ENCODE measurements at regions not wholly inside any gene's neighbourhood (a gene's known extent, or its start where the extent isn't known, plus 50 kb on each side); places are given as distances from the start of the nearest gene placed in this dataset.

- H3K9me3 ChIP-seq (ENCODE audit: insufficient read depth, low read depth, low read length) = peaks cover 13% of the 10 kb centered on the region
- H3K4me1 ChIP-seq (ENCODE audit: insufficient read depth, low read length) = peaks cover 17% of the 10 kb centered on the region
- no peak overlapping the region for H3K9ac ChIP-seq (ENCODE audit: low read depth, low read length)
- H3K36me3 ChIP-seq (ENCODE audit: insufficient read depth, low read length) = no peaks in the 10 kb centered on the region
- H3K27ac ChIP-seq (ENCODE audit: low read depth, low read length) = no peak overlapping the region
- H3K4me3 ChIP-seq (ENCODE audit: low read length) = no peak overlapping the region
- no peaks in the 10 kb centered on the region for H3K27me3 ChIP-seq (ENCODE audit: insufficient read depth, low read length)
- 100% methylated on average over 2 of the region's 2 CpGs for WGBS
Observed at GRCh38 chr2:104068665-104069064, 785.2 kb upstream of the POU3F3 start.

- no peak overlapping the region for H3K9ac ChIP-seq (ENCODE audit: low read depth, low read length)
- no peak overlapping the region for H3K4me3 ChIP-seq (ENCODE audit: low read length)
- WGBS = 97% methylated on average over 4 of the region's 4 CpGs
- peaks cover 7% of the 10 kb centered on the region; the same call in 1 of the 2 replicates for H3K9me3 ChIP-seq (ENCODE audit: insufficient read depth, low read depth, low read length)
- no peaks in the 10 kb centered on the region for H3K27me3 ChIP-seq (ENCODE audit: insufficient read depth, low read length)
- H3K4me1 ChIP-seq (ENCODE audit: insufficient read depth, low read length) = peaks cover 5% of the 10 kb centered on the region; the same call in 1 of the 2 replicates
- H3K36me3 ChIP-seq (ENCODE audit: insufficient read depth, low read length) = no peaks in the 10 kb centered on the region
- H3K27ac ChIP-seq (ENCODE audit: low read depth, low read length) = no peak overlapping the region
Observed at GRCh38 chr2:104077573-104077972, 776.3 kb upstream of the POU3F3 start.

DNA sequence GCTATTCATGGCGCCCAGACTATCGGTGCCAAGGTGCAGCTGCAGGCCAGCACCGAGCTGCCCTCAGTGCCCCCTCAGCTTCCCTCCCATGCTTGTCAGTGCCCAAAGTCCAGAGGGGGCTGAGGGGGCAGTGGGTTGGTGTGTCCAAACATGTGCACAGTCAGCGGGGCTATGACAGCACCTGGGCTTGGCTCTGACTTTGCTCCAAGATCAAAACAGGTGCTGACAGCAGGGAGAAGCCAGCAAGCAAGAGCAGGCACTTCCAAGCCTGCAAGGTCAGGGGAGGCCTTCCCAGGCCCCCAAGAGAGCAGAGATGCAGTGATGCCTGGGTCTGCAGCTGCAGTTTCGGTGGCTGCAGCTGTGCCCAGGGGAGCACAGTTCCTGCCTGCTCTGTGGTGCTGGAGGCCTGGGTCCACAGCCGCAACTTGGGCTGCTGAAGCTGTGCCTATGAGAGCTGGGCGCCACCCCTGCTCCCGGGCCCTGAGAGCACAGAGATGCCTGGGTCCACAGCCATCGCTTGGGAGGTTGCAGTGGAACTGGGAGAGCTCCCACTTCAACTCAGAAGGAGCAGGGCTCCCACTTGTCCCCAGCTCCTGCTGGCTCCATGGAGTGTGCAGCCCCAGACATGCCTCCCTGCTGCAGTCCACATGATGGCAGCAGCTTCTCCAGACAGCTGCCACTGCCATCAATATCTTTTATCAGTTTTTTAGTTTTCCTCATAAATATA is 775.3 kb upstream of the POU3F3 start:
- Histone ChIP-seq H3K4me3 (ENCODE audit: low read length) (no peak overlapping the region), H3K4me1 (ENCODE audit: insufficient read depth, low read length) (0 out of 2 replicates have a peak, but pooled peaks cover 5% of the 10 kb centered on the region)

DNA sequence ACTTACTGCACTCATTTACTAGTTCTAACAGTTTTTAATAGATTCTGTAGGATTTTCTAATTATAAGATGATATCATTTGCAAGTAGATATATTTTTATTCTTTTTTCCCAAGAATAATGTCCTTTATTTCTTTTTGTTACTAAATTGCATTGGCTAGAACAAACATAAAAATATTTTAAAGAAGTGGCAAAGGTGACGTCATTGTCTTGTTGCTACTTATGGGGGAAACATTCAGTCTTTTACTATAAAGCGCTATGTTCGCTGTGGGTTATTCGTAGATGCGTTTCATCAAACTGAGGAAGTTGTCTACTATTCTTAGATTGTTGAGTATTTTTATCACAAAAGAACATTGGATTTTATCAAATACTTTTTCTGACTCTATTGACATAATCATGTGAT is 765.2 kb upstream of the POU3F3 start:
- 100% methylated on average over 4 of the region's 5 CpGs for WGBS
- Histone ChIP-seq H3K9me3 (ENCODE audit: insufficient read depth, low read depth, low read length) (no peaks in the 10 kb centered on the region), H3K4me1 (ENCODE audit: insufficient read depth, low read length) (peaks cover 6% of the 10 kb centered on the region; the same call in 1 of the 2 replicates), H3K9ac (ENCODE audit: low read depth, low read length) (no peak overlapping the region), H3K36me3 (ENCODE audit: insufficient read depth, low read length) (no peaks in the 10 kb centered on the region), H3K4me3 (ENCODE audit: low read length) (no peak overlapping the region), H3K27me3 (ENCODE audit: insufficient read depth, low read length) (no peaks in the 10 kb centered on the region), H3K27ac (ENCODE audit: low read depth, low read length) (no peak overlapping the region)

More for the DNA sequence above, 775.3 kb upstream of the POU3F3 start:
- WGBS = 92% methylated on average over 9 of the region's 9 CpGs
- H3K36me3 ChIP-seq (ENCODE audit: insufficient read depth, low read length) = no peaks in the 10 kb centered on the region
- no peak overlapping the region for H3K27ac ChIP-seq (ENCODE audit: low read depth, low read length)
- H3K9ac ChIP-seq (ENCODE audit: low read depth, low read length) = no peak overlapping the region
- H3K27me3 ChIP-seq (ENCODE audit: insufficient read depth, low read length) = no peaks in the 10 kb centered on the region
- H3K9me3 ChIP-seq (ENCODE audit: insufficient read depth, low read depth, low read length) = peaks cover 7% of the 10 kb centered on the region; the same call in 1 of the 2 replicates

- H3K9ac ChIP-seq (ENCODE audit: low read depth, low read length) = no peak overlapping the region
- WGBS = 91% methylated on average over 4 of the region's 6 CpGs
Observed at GRCh38 chr2:104090407-104090806, 763.5 kb upstream of the POU3F3 start.

GRCh38 chr2:104091894-104092293 is 762.0 kb upstream of the POU3F3 start:
- Histone ChIP-seq H3K4me3 (ENCODE audit: low read length) (no peak overlapping the region), H3K9ac (ENCODE audit: low read depth, low read length) (no peak overlapping the region), H3K4me1 (ENCODE audit: insufficient read depth, low read length) (peaks cover 6% of the 10 kb centered on the region; the same call in 1 of the 2 replicates), H3K9me3 (ENCODE audit: insufficient read depth, low read depth, low read length) (peaks cover 4% of the 10 kb centered on the region; the same call in 1 of the 2 replicates), H3K27ac (ENCODE audit: low read depth, low read length) (no peak overlapping the region), H3K27me3 (ENCODE audit: insufficient read depth, low read length) (no peaks in the 10 kb centered on the region), H3K36me3 (ENCODE audit: insufficient read depth, low read length) (no peaks in the 10 kb centered on the region)

More at GRCh38 chr2:104090407-104090806, 763.5 kb upstream of the POU3F3 start:
- no peaks in the 10 kb centered on the region for H3K36me3 ChIP-seq (ENCODE audit: insufficient read depth, low read length)
- H3K4me3 ChIP-seq (ENCODE audit: low read length) = no peak overlapping the region
- H3K4me1 ChIP-seq (ENCODE audit: insufficient read depth, low read length) = peaks cover 6% of the 10 kb centered on the region; the same call in 1 of the 2 replicates
- peaks cover 4% of the 10 kb centered on the region; the same call in 1 of the 2 replicates for H3K9me3 ChIP-seq (ENCODE audit: insufficient read depth, low read depth, low read length)
- H3K27ac ChIP-seq (ENCODE audit: low read depth, low read length) = no peak overlapping the region
- H3K27me3 ChIP-seq (ENCODE audit: insufficient read depth, low read length) = no peaks in the 10 kb centered on the region

DNA sequence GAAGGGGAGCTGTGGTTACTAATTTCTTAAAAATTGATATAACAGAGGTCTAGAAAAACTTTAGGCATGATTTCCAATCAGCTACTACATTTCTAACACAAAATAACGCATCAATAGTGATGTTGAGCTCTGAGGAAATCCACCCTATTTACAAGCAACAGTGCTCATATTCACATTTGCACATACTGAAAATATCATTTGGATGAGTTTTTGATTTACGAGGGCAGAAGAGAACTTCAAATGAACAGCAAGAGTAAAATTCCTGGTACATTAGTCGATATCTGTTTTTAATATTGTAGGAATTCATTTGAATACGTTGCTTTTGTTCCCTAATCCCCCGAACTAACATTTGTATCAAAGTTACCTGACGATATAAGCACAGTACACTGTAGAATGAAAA is 761.0 kb upstream of the POU3F3 start:
- WGBS = 98% methylated on average over 6 of the region's 6 CpGs
- Histone ChIP-seq H3K4me3 (ENCODE audit: low read length) (no peak overlapping the region), H3K4me1 (ENCODE audit: insufficient read depth, low read length) (peaks cover 6% of the 10 kb centered on the region; the same call in 1 of the 2 replicates), H3K36me3 (ENCODE audit: insufficient read depth, low read length) (no peaks in the 10 kb centered on the region), H3K27me3 (ENCODE audit: insufficient read depth, low read length) (no peaks in the 10 kb centered on the region), H3K9me3 (ENCODE audit: insufficient read depth, low read depth, low read length) (peaks cover 4% of the 10 kb centered on the region; the same call in 1 of the 2 replicates), H3K9ac (ENCODE audit: low read depth, low read length) (no peak overlapping the region), H3K27ac (ENCODE audit: low read depth, low read length) (no peak overlapping the region)

- Histone ChIP-seq H3K36me3 (ENCODE audit: insufficient read depth, low read length) (no peaks in the 10 kb centered on the region), H3K4me3 (ENCODE audit: low read length) (no peak overlapping the region), H3K9me3 (ENCODE audit: insufficient read depth, low read depth, low read length) (no peaks in the 10 kb centered on the region), H3K27me3 (ENCODE audit: insufficient read depth, low read length) (no peaks in the 10 kb centered on the region), H3K9ac (ENCODE audit: low read depth, low read length) (no peak overlapping the region), H3K27ac (ENCODE audit: low read depth, low read length) (no peak overlapping the region), H3K4me1 (ENCODE audit: insufficient read depth, low read length) (no peaks in the 10 kb centered on the region)
- 78% methylated on average over 2 of the region's 3 CpGs for WGBS
Observed at GRCh38 chr2:104102615-104103014, 751.3 kb upstream of the POU3F3 start.

DNA sequence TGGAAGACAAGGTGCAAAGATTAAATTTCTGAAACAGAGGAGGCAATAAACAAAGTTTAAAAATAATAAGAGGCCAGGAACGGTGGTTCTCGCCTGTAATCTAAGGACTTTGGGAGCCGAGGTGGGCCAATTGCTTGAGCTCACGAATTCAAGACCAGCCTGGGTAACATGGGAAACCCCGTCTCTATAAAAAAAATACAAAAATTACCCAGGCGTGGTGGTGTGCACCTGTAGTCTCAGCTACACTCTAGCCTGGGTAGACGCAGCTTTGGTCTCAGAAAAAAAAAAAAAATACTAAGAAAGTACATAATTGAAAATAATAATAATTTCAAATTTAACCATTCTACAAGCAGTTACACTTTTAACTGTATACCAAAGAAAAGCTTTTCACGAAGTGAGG is 744.6 kb upstream of the POU3F3 start:
- WGBS = 97% methylated on average over 6 of the region's 8 CpGs
- Histone ChIP-seq H3K36me3 (ENCODE audit: insufficient read depth, low read length) (no peaks in the 10 kb centered on the region), H3K4me1 (ENCODE audit: insufficient read depth, low read length) (no peaks in the 10 kb centered on the region), H3K9ac (ENCODE audit: low read depth, low read length) (no peak overlapping the region), H3K9me3 (ENCODE audit: insufficient read depth, low read depth, low read length) (no peaks in the 10 kb centered on the region), H3K27ac (ENCODE audit: low read depth, low read length) (no peak overlapping the region), H3K27me3 (ENCODE audit: insufficient read depth, low read length) (no peaks in the 10 kb centered on the region), H3K4me3 (ENCODE audit: low read length) (no peak overlapping the region)

GRCh38 chr2:104118889-104119288 is 735.0 kb upstream of the POU3F3 start:
- H3K4me1 ChIP-seq (ENCODE audit: insufficient read depth, low read length) = no peaks in the 10 kb centered on the region; the same call in 1 of the 2 replicates
- no peak overlapping the region for H3K4me3 ChIP-seq (ENCODE audit: low read length)
- H3K9ac ChIP-seq (ENCODE audit: low read depth, low read length) = no peak overlapping the region
- H3K9me3 ChIP-seq (ENCODE audit: insufficient read depth, low read depth, low read length) = no peaks in the 10 kb centered on the region
- WGBS = 74% methylated on average over 2 of the region's 2 CpGs
- H3K36me3 ChIP-seq (ENCODE audit: insufficient read depth, low read length) = no peaks in the 10 kb centered on the region
- no peaks in the 10 kb centered on the region for H3K27me3 ChIP-seq (ENCODE audit: insufficient read depth, low read length)
- H3K27ac ChIP-seq (ENCODE audit: low read depth, low read length) = no peak overlapping the region

DNA sequence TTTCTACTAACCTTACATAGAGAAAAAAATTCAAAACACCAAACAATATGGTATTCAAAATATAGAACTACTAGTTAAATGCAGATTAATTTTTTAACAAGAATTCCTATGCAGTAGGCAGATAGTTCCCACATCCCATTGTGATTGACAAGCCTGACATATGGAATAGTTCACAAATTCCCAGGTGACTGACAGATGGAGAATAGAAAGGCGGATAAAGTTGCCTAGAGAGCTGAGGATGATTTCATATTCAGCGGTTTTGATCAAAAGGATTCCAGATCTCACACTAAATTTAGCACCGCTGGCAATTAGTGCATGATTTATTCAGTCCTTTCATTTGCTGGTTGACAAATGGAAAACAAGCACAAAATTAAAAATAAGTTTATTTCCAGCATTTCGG is 733.7 kb upstream of the POU3F3 start:
- Histone ChIP-seq H3K27ac (ENCODE audit: low read depth, low read length) (no peak overlapping the region), H3K9ac (ENCODE audit: low read depth, low read length) (no peak overlapping the region), H3K4me1 (ENCODE audit: insufficient read depth, low read length) (no peaks in the 10 kb centered on the region; the same call in 1 of the 2 replicates), H3K4me3 (ENCODE audit: low read length) (no peak overlapping the region), H3K9me3 (ENCODE audit: insufficient read depth, low read depth, low read length) (no peaks in the 10 kb centered on the region), H3K27me3 (ENCODE audit: insufficient read depth, low read length) (no peaks in the 10 kb centered on the region), H3K36me3 (ENCODE audit: insufficient read depth, low read length) (no peaks in the 10 kb centered on the region)
- WGBS = 93% methylated on average over 4 of the region's 4 CpGs
